Coronary artery (tissue), 2 donors: ENCODE measurements at regions not wholly inside any gene's neighbourhood (a gene's known extent, or its start where the extent isn't known, plus 50 kb on each side); places are given as distances from the start of the nearest gene placed in this dataset.

Experiments used
- DNase-seq: peaks from one replicate; pipeline ENCODE4 v3.0.0-alpha.2; 2017; ENCODE audit warnings: low spot score
- H3K27ac ChIP-seq, 2 donors: fragments of 200-600 bp; sonication (generic); one replicate each; pipeline ENCODE4 v1.5.1; 2016 to 2019
- H3K4me3 ChIP-seq: fragments of 200-600 bp; sonication (generic); 2 replicates; pipeline ENCODE4 v1.5.1; 2016; ENCODE audit warnings: mild to moderate bottlenecking, moderate library complexity
- CTCF ChIP-seq: fragments of 200-600 bp; sonication (generic); IDR thresholded peaks from one replicate; pipeline ENCODE4 v1.5.1; 2019; ENCODE audit warnings: antibody characterized with exemption

DNA sequence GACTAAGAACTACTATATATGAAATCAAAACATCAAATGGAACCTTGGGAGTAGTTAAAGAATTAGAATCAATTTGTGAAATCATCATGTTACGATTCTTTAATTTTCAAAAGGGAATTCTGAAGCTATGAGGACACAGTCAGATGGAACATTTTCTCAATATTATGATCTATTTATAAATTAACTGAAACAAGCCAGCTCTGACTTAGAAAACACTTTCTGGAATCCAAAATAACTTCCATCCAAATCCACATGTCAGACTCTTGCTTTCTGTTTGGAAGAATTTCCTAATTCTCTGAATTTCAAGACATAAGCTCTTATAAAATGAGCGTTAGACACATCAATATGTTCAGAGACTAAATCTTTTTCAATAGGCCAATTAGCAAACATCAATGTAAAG is 737.7 kb upstream of the SOX9 start:
- no peak for TF ChIP-seq CTCF
- Histone ChIP-seq H3K4me3 (no peak overlapping the region), H3K27ac (no peak overlapping the region)
- DNase-seq, result no peak

DNA sequence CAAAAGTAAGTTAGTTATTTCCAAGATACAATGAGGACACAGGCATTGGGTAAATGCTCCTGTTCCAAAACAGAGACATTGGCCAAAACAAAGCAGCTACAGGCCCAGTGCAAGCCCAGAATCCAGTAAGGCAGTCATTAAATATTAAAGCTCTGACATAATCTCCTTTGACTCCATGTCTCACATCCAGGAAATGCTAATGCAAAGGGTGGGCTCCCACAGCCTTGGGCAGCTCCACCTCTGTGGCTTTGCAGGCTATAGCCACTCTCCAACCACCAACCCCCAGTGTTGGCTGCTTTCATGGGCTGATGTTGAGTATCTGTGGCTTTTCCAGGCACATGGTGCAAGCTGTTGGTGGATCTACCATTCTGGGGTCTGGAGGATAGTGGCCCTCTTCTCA is 733.4 kb upstream of the SOX9 start:
- H3K27ac ChIP-seq, result no peak overlapping the region
- no peak for TF ChIP-seq CTCF
- DNase-seq, result no peak
- H3K4me3 ChIP-seq, result no peak overlapping the region

GRCh38 chr17:71392715-71393567 is 727.9 kb upstream of the SOX9 start:
- Histone ChIP-seq H3K4me3 (no peak overlapping the region), H3K27ac (no peak overlapping the region)
- no peak for DNase-seq
- no peak for TF ChIP-seq CTCF

DNA sequence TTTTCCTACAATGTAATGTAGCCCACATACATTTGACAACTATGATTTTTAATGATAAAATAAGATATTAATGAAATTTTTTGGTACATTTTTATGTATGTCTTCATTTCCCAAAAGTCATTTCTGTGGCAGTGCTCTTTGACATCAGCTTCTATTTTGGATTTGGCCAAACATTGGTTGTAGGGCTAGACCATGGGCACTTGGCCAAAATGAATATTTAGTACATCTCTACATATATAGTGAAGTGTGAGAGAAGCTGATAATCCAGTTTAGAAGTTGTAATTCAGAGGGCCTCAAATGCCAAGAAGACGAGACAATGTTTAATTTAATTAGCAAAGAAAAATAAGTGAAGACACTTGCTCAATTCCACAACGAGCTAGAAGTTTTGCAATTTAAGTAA is 724.9 kb upstream of the SOX9 start:
- no peak overlapping the region for H3K4me3 ChIP-seq
- no peak for DNase-seq
- no peak for TF ChIP-seq CTCF
- no peak overlapping the region for H3K27ac ChIP-seq

GRCh38 chr17:71396711-71397110 is 724.1 kb upstream of the SOX9 start:
- H3K27ac ChIP-seq, result no peak overlapping the region
- no peak overlapping the region for H3K4me3 ChIP-seq
- no peak for TF ChIP-seq CTCF
- DNase-seq, result no peak

DNA sequence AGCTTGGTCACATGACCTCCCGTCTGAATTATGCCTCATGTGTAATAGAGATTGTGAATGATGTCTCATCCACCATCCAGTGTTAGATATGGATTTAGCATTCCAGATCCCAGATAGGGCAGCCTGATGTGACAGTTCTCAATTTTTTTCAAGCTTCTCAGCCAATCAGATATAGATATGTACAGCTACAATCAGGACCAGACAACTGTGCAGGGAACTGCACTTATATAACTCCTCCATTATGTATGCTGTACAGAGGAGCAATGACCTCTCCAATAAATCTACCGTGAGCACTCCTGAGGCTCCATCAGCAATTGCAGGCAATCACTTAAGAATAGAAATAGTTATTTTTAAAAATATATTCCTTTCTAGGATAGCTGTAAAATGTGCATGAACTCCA is 722.8 kb upstream of the SOX9 start:
- no peak for DNase-seq
- Histone ChIP-seq H3K27ac (no peak overlapping the region), H3K4me3 (no peak overlapping the region)
- TF ChIP-seq CTCF, result no peak

DNA sequence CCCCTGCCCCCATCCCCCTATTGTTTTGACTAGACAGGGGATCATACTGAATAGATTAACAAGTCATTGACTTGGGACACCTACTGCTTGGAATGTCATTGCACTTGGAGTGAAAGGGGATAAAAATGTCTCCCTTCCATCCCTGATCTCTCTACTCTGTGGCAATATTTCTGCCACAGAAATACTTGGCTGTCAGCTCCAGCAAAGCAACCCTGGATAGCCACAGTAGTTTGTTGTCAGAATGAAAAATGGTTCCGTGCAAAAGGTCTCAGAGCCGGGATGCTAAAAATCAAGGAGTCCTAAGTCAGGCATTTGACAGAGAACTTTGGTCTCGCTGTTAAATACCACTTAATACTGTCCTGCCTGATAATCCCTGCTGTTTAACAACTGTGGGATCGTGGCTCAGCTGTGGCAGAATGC is 722.0 kb upstream of the SOX9 start:
- no peak for DNase-seq
- TF ChIP-seq CTCF, result no peak
- Histone ChIP-seq H3K4me3 (no peak overlapping the region), H3K27ac (no peak overlapping the region)
